ENCODE measurements at regions not wholly inside any gene's neighbourhood (a gene's known extent, or its start where the extent isn't known, plus 50 kb on each side); places are given as distances from the start of the nearest gene placed in this dataset.
"Not testable (repeated sequence)": the region's sequence is repeated elsewhere in the genome, so short reads cannot be mapped to it uniquely, and the experiment has no call there.

GRCh38 chr7:6929588-6929987, 103.5 kb upstream of the CCZ1B start:
- not testable (repeated sequence) for TF ChIP-seq CTCF (IDR thresholded peaks at IDR 0.05); ZFX (IDR thresholded peaks at IDR 0.05; ENCODE audit: borderline replicate concordance)
